Heart left ventricle (tissue), 16 donors: ENCODE measurements at regions not wholly inside any gene's neighbourhood (a gene's known extent, or its start where the extent isn't known, plus 50 kb on each side); places are given as distances from the start of the nearest gene placed in this dataset.

Source experiments
- ATAC-seq, 4 donors: fragments of 200-7000 bp; cut with Tn5 transposase; one replicate each; pipeline ENCODE4 v1.9.1; 2020 to 2022; ENCODE audit warnings: moderate library complexity in 4 of 4, mild to moderate bottlenecking in 3 of 4, moderate number of reproducible peaks in 1 of 4
- DNase-seq, 5 donors: peaks; one replicate each; pipeline ENCODE4 v3.0.0-alpha.2; 2020
- H3K27ac ChIP-seq, 12 donors: fragments of 200-600 bp; sonication (generic) in 4 of 12; one replicate each; pipeline versions ENCODE4 v1.5.0 to v1.8.0; 2016 to 2022; ENCODE audit warnings: mild to moderate bottlenecking in 2 of 12
- H3K27me3 ChIP-seq, 9 donors: fragments of 200-600 bp; sonication (generic) in 2 of 9; one replicate each; pipeline versions ENCODE4 v1.5.1 to v1.8.0; 2016 to 2022; ENCODE audit warnings: mild to moderate bottlenecking in 3 of 9
- H3K36me3 ChIP-seq, 9 donors: fragments of 200-600 bp; sonication (generic) in 2 of 9; one replicate each; pipeline versions ENCODE4 v1.5.0 to v1.8.0; 2018 to 2022; ENCODE audit warnings: mild to moderate bottlenecking in 2 of 9
- H3K4me1 ChIP-seq, 12 donors: fragments of 200-600 bp; sonication (generic) in 4 of 12; one replicate each; pipeline versions ENCODE4 v1.5.0 to v1.8.0; 2016 to 2022; ENCODE audit warnings: mild to moderate bottlenecking in 3 of 12
- H3K4me3 ChIP-seq, 12 donors: fragments of 200-600 bp; sonication (generic) in 4 of 12; one replicate each; pipeline versions ENCODE4 v1.5.0 to v1.8.0; 2017 to 2022; ENCODE audit warnings: mild to moderate bottlenecking in 9 of 12, moderate library complexity in 4 of 12
- H3K9me3 ChIP-seq, 12 donors: fragments of 200-600 bp; sonication (generic) in 4 of 12; one replicate each; pipeline versions ENCODE4 v1.5.0 to v1.8.0; 2016 to 2022; ENCODE audit warnings: mild to moderate bottlenecking in 1 of 12
- POLR2A ChIP-seq, 2 donors: fragments of 450-650 bp; IDR thresholded peaks; one replicate each; pipeline ENCODE4 v1.6.1; 2017; ENCODE audit warnings: antibody characterized with exemption in 2 of 2, mild to moderate bottlenecking in 2 of 2, moderate library complexity in 2 of 2
- WGBS, 4 donors: extraction: QIAGEN DNeasy Blood & Tissue Kit in 2 of 4; methylation state at CpG; one replicate each; pipeline versions ENCODE4 v1.1.5 to v1.1.7; 2013 to 2018; 5-methylcytosine and 5-hydroxymethylcytosine counted together
- intact Hi-C, 10 donors: fragments of 100-400 bp; cut with DNase I; formaldehyde crosslinking; loops; one replicate each; pipeline versions ENCODE4 v1.11.1 to v1.14.2; 2022
- TF ChIP-seq, protein P1 (sequence below), 12 donors: fragments of 200-600 bp; sonication (generic) in 4 of 12; IDR thresholded peaks; one replicate each; pipeline versions ENCODE4 v1.5.0 to v1.8.0; 2018 to 2022; ENCODE audit warnings: antibody characterized with exemption in 12 of 12, mild to moderate bottlenecking in 5 of 12
- donor health status: ischemic (EF 13 %, LVEDD 7.1; RV severe dilation, severe dysfunction).
- donor health status: healthy with polysubstance abuse.
- donor health status: DM: no; HTN: yes; CAD: no.
- donor health status: DM: no; HTN: no; CAD: no.
- donor health status: ischemic (EF 25% LVEDD 6.9; RV normal size, moderate dysfunction).
- donor health status: ischemic (EF 25% LVEDD 5.7; RV mildly dilated, moderate dysfunction).
- donor health status: healthy.
- donor health status: DM: yes; HTN: yes; CAD: no.
- donor health status: ischemic (EF 35%, LVEDD 5.7; RV mildly dilated, moderate dysfunction).
- donor health status: nonischemic (EF 11% LVEDD 7.7; RV severe dilation, severe dysfunction).
- donor health status: DM: yes; HTN: yes; CAD: no.
- donor health status: PGD.
- donor health status: ischemic (EF 29% LVEDD 5.4; RV normal size, mild dysfunction).
- donor health status: nonischemic (EF 23%, LVEDD 6.1; RV moderate dilation, normal function).

DNA sequence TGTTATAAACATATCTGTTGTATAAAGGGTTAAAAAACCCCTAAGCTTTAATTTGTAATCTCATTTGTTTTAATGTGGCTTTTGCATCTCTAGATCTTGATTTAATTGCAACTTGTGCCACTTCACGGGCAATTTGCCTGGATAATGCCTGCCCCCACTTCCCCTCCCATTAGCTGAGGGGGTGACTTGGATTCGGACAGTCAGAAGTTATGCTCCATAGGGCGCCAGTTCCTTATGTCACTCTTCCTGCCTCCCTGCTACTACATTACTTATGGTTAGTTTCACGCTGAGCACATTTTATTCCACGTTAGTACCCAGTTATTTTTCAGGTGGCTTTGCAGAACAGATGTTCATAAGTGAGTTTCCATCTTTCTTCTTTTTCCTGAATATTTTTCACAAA lies 1015.2 kb upstream of the PHF14 start:
- no peak overlapping the region for H3K27ac ChIP-seq
- peaks cover 0 to 10% (median 0%) of the 10 kb centered on the region in 12 donors for H3K9me3 ChIP-seq
- no peak overlapping the region for H3K4me3 ChIP-seq
- TF ChIP-seq, protein P1, sequence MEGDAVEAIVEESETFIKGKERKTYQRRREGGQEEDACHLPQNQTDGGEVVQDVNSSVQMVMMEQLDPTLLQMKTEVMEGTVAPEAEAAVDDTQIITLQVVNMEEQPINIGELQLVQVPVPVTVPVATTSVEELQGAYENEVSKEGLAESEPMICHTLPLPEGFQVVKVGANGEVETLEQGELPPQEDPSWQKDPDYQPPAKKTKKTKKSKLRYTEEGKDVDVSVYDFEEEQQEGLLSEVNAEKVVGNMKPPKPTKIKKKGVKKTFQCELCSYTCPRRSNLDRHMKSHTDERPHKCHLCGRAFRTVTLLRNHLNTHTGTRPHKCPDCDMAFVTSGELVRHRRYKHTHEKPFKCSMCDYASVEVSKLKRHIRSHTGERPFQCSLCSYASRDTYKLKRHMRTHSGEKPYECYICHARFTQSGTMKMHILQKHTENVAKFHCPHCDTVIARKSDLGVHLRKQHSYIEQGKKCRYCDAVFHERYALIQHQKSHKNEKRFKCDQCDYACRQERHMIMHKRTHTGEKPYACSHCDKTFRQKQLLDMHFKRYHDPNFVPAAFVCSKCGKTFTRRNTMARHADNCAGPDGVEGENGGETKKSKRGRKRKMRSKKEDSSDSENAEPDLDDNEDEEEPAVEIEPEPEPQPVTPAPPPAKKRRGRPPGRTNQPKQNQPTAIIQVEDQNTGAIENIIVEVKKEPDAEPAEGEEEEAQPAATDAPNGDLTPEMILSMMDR (IDR thresholded peaks at IDR 0.05), result no peak
- TF ChIP-seq POLR2A (IDR thresholded peaks at IDR 0.05), result no peak
- DNase-seq (no peak), ATAC-seq (no peak)
- WGBS, 4 donors, result 64 to 69% (median 67%) methylated on average over 5 of the region's 5 CpGs
- intact Hi-C loops, result loop anchor here in 1 of 10 donors (1.0 kb wide), 1 partner anchor 87 kb away; no protein-coding TSS in a partner anchor
- no peaks in the 10 kb centered on the region for H3K4me1 ChIP-seq
- H3K27me3 ChIP-seq, result no peaks in the 10 kb centered on the region
- no peaks in the 10 kb centered on the region for H3K36me3 ChIP-seq

- WGBS, 4 donors, result 37 to 56% (median 44%) methylated on average over 3 of the region's 3 CpGs
Observed at GRCh38 chr7:9960460-9960859, 1013.2 kb upstream of the PHF14 start.

GRCh38 chr7:9961161-9961922 lies 1012.3 kb upstream of the PHF14 start:
- no peaks in the 10 kb centered on the region for H3K9me3 ChIP-seq
- ATAC-seq (no peak), DNase-seq (no peak)
- no peak overlapping the region for H3K27ac ChIP-seq
- H3K27me3 ChIP-seq, result no peaks in the 10 kb centered on the region
- no peak for TF ChIP-seq POLR2A (IDR thresholded peaks at IDR 0.05)
- TF ChIP-seq, protein P1 (IDR thresholded peaks at IDR 0.05), result no peak
- intact Hi-C loops, result no loop called here
- WGBS, 4 donors, result 85 to 90% (median 88%) methylated on average over 5 of the region's 5 CpGs
- no peaks in the 10 kb centered on the region for H3K4me1 ChIP-seq
- no peak overlapping the region for H3K4me3 ChIP-seq
- H3K36me3 ChIP-seq, result no peaks in the 10 kb centered on the region

More at GRCh38 chr7:9960460-9960859, 1013.2 kb upstream of the PHF14 start:
- no peak overlapping the region for H3K4me3 ChIP-seq
- ATAC-seq (no peak), DNase-seq (no peak)
- H3K36me3 ChIP-seq, result no peaks in the 10 kb centered on the region
- peak overlapping the region in 1 of 12 donors; percentile 11 for H3K27ac ChIP-seq
- intact Hi-C loops, result no loop called here
- no peaks in the 10 kb centered on the region for H3K27me3 ChIP-seq
- no peaks in the 10 kb centered on the region for H3K9me3 ChIP-seq
- H3K4me1 ChIP-seq, result no peaks in the 10 kb centered on the region
- no peak for TF ChIP-seq POLR2A (IDR thresholded peaks at IDR 0.05)
- TF ChIP-seq, protein P1 (IDR thresholded peaks at IDR 0.05), result no peak

- H3K27me3 ChIP-seq, result no peaks in the 10 kb centered on the region
- no peaks in the 10 kb centered on the region for H3K36me3 ChIP-seq
- ATAC-seq, result no peak
- DNase-seq, result no peak
- no peaks in the 10 kb centered on the region for H3K4me1 ChIP-seq
- no peaks in the 10 kb centered on the region for H3K9me3 ChIP-seq
- intact Hi-C loops, result no loop called here
- TF ChIP-seq, protein P1 (IDR thresholded peaks at IDR 0.05), result no peak
- H3K4me3 ChIP-seq, result no peak overlapping the region
- WGBS, 4 donors, result 64 to 87% (median 71%) methylated on average over 4 of the region's 4 CpGs
- no peak overlapping the region for H3K27ac ChIP-seq
Observed at GRCh38 chr7:9962742-9963141, 1010.9 kb upstream of the PHF14 start.
